ENCODE measurements at regions not wholly inside any gene's neighbourhood (a gene's known extent, or its start where the extent isn't known, plus 50 kb on each side); places are given as distances from the start of the nearest gene placed in this dataset.

- no peak for FAIRE-seq
- no peak for TF ChIP-seq TAF1 (IDR thresholded peaks at IDR 0.05; ENCODE audit: low read depth, low read length)
- no peak for TF ChIP-seq SPI1 (IDR thresholded peaks at IDR 0.05; ENCODE audit: low read depth, low read length)
- no peak for TF ChIP-seq PAX5 (IDR thresholded peaks at IDR 0.05; ENCODE audit: insufficient read depth, low read length, severe bottlenecking)
- TF ChIP-seq POLR2AphosphoS5 (IDR thresholded peaks at IDR 0.05; ENCODE audit: low read depth, low read length), result no peak
- TF ChIP-seq POLR2A (IDR thresholded peaks at IDR 0.05; ENCODE audit: low read depth, low read length), result no peak
- TF ChIP-seq POU2F2 (IDR thresholded peaks at IDR 0.05; ENCODE audit: low read depth, low read length), result no peak
These were observed 338.8 kb upstream of the SFSWAP start for GRCh38 chr12:131372171-131372475.

GRCh38 chr12:131372706-131373195 lies 338.1 kb upstream of the SFSWAP start:
- TF ChIP-seq PAX5 (IDR thresholded peaks at IDR 0.05; ENCODE audit: insufficient read depth, low read length, severe bottlenecking) (no peak), POU2F2 (IDR thresholded peaks at IDR 0.05; ENCODE audit: low read depth, low read length) (no peak), SPI1 (IDR thresholded peaks at IDR 0.05; ENCODE audit: low read depth, low read length) (no peak), POLR2A (IDR thresholded peaks at IDR 0.05; ENCODE audit: low read depth, low read length) (no peak), POLR2AphosphoS5 (IDR thresholded peaks at IDR 0.05; ENCODE audit: low read depth, low read length) (no peak), TAF1 (IDR thresholded peaks at IDR 0.05; ENCODE audit: low read depth, low read length) (no peak)
- FAIRE-seq, result no peak
- DNase-seq (ENCODE audit: insufficient read length, low spot score), result no peak

More at GRCh38 chr12:131372171-131372475, 338.8 kb upstream of the SFSWAP start:
- no peak for DNase-seq (ENCODE audit: insufficient read length, low spot score)

DNA sequence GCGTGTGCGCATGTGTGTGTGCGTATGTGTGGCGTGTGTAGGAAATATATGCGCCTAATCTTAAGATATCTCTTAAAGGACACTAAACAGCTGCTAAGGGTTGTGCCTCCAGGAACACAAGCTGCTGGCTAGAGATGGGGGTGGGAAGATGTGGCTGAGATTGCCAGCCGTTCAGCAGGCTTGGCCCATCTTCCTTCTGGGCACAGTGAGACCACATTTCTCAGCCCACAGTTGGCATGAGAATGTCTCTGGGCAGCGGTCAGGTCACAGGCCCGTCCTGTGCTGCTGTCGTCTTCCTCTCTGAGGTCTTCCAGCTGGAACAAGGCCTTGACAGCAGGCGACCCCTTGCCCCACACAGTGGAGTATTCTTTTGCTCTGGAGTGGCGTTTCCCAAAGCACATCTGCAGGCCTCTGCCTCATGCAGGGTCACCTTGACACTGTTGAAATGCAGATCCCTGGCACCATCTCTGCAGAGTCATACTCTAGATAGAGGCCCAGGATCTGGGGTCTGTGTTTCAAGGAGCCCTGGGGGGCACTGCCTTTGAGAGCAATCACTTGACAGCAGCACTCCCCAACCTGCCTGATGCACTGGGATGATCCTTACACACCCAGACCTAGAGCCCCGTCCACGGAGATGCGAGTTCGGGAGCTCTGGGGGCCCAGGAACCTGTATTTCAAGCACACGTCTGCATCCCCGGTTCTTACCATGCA lies 335.5 kb upstream of the SFSWAP start:
- FAIRE-seq (no peak), DNase-seq (ENCODE audit: insufficient read length, low spot score) (no peak)
- TF ChIP-seq TAF1 (IDR thresholded peaks at IDR 0.05; ENCODE audit: low read depth, low read length) (no peak), POU2F2 (IDR thresholded peaks at IDR 0.05; ENCODE audit: low read depth, low read length) (no peak), PAX5 (IDR thresholded peaks at IDR 0.05; ENCODE audit: insufficient read depth, low read length, severe bottlenecking) (no peak), POLR2A (IDR thresholded peaks at IDR 0.05; ENCODE audit: low read depth, low read length) (no peak), SPI1 (IDR thresholded peaks at IDR 0.05; ENCODE audit: low read depth, low read length) (no peak), POLR2AphosphoS5 (IDR thresholded peaks at IDR 0.05; ENCODE audit: low read depth, low read length) (no peak)

GRCh38 chr12:131375972-131376345 lies 334.9 kb upstream of the SFSWAP start:
- FAIRE-seq (no peak), DNase-seq (ENCODE audit: insufficient read length, low spot score) (no peak)
- TF ChIP-seq POLR2AphosphoS5 (IDR thresholded peaks at IDR 0.05; ENCODE audit: low read depth, low read length) (no peak), POU2F2 (IDR thresholded peaks at IDR 0.05; ENCODE audit: low read depth, low read length) (no peak), TAF1 (IDR thresholded peaks at IDR 0.05; ENCODE audit: low read depth, low read length) (no peak), PAX5 (IDR thresholded peaks at IDR 0.05; ENCODE audit: insufficient read depth, low read length, severe bottlenecking) (no peak), SPI1 (IDR thresholded peaks at IDR 0.05; ENCODE audit: low read depth, low read length) (no peak), POLR2A (IDR thresholded peaks at IDR 0.05; ENCODE audit: low read depth, low read length) (no peak)

DNA sequence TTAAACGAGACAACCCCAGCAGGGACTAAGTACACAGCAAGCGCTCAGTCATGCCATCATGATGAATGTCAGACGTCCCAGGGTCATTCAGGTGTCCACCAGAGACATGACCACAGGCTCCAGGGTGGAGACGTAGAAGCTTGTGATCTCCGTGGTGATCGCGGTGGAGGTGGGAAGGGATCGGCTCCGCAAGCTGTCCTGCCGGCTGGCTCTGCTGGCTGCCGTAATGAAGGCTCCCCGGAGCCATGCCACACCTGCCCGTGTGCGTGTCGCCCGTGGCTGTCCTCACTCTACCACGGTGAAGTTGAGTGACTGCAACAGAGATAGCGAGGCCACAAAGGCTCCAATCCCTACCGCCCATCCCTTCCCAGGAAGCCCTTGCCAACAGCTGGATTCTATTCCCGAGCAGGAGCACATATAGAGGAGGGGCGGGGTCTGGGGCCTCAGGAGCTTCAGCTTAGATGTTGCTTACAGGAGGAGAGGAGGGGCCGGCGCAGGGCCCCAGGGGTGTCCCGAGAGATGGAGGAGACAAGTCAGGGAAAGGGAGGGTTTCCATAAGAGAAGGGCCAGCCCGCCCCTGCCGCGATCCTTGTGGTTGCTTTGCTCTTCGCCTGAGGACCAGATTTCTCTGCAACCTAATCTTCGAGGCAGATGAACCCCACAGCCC lies 332.6 kb upstream of the SFSWAP start:
- no peak for TF ChIP-seq SPI1 (IDR thresholded peaks at IDR 0.05; ENCODE audit: low read depth, low read length)
- TF ChIP-seq POLR2AphosphoS5 (IDR thresholded peaks at IDR 0.05; ENCODE audit: low read depth, low read length), result no peak
- TF ChIP-seq POU2F2 (IDR thresholded peaks at IDR 0.05; ENCODE audit: low read depth, low read length), result no peak
- no peak for TF ChIP-seq TAF1 (IDR thresholded peaks at IDR 0.05; ENCODE audit: low read depth, low read length)
- TF ChIP-seq POLR2A (IDR thresholded peaks at IDR 0.05; ENCODE audit: low read depth, low read length), result no peak
- no peak for TF ChIP-seq PAX5 (IDR thresholded peaks at IDR 0.05; ENCODE audit: insufficient read depth, low read length, severe bottlenecking)
- no peak for DNase-seq (ENCODE audit: insufficient read length, low spot score)
- FAIRE-seq, result no peak

DNA sequence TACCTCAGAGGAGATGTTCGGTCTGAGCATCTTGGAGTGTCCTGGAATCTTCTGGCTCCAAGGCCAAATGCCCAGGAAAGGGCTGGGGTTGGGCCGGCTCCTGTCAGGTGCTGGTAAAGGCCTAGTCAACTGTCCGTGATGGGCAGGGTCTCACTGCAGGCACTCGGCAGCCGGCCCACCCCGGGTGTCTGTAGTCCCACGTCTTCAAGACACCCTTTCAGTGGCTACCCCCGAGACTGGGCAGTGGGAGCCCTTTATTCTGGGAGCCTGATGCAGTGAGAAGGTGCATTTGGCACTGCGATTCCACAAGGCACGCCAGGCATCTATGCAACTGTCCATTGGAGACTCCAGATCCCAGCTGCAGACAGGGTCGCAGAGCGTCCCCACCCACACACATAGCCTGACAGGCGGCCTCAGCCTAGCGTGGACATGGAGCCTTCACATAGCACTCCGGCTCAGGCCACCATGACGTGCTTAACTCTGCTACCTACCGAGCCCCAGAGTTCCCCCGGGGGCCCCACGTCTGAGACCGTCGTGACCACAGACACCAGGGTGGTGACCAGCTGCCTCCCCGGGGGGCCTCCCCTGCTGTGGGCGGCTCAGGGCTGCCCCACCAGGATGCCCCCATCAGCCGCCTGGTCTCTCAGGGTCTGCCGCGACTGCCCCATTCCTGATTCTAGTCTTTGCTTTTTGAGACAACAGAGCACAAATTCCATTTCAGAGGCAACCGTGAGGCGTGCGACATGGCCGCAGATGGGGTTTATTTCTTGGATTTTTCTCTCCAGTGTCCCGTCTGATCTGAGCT lies 331.8 kb upstream of the SFSWAP start:
- FAIRE-seq (no peak), DNase-seq (ENCODE audit: insufficient read length, low spot score) (no peak)
- TF ChIP-seq POU2F2 (IDR thresholded peaks at IDR 0.05; ENCODE audit: low read depth, low read length) (no peak), SPI1 (IDR thresholded peaks at IDR 0.05; ENCODE audit: low read depth, low read length) (no peak), POLR2A (IDR thresholded peaks at IDR 0.05; ENCODE audit: low read depth, low read length) (no peak), PAX5 (IDR thresholded peaks at IDR 0.05; ENCODE audit: insufficient read depth, low read length, severe bottlenecking) (no peak), POLR2AphosphoS5 (IDR thresholded peaks at IDR 0.05; ENCODE audit: low read depth, low read length) (no peak), TAF1 (IDR thresholded peaks at IDR 0.05; ENCODE audit: low read depth, low read length) (no peak)

- TF ChIP-seq PAX5 (IDR thresholded peaks at IDR 0.05; ENCODE audit: insufficient read depth, low read length, severe bottlenecking), result no peak
- no peak for TF ChIP-seq TAF1 (IDR thresholded peaks at IDR 0.05; ENCODE audit: low read depth, low read length)
- no peak for TF ChIP-seq SPI1 (IDR thresholded peaks at IDR 0.05; ENCODE audit: low read depth, low read length)
- TF ChIP-seq POU2F2 (IDR thresholded peaks at IDR 0.05; ENCODE audit: low read depth, low read length), result no peak
- no peak for TF ChIP-seq POLR2AphosphoS5 (IDR thresholded peaks at IDR 0.05; ENCODE audit: low read depth, low read length)
- TF ChIP-seq POLR2A (IDR thresholded peaks at IDR 0.05; ENCODE audit: low read depth, low read length), result no peak
- DNase-seq (ENCODE audit: insufficient read length, low spot score) (no peak), FAIRE-seq (no peak)
These were observed 331.2 kb upstream of the SFSWAP start for GRCh38 chr12:131379738-131380137.

DNA sequence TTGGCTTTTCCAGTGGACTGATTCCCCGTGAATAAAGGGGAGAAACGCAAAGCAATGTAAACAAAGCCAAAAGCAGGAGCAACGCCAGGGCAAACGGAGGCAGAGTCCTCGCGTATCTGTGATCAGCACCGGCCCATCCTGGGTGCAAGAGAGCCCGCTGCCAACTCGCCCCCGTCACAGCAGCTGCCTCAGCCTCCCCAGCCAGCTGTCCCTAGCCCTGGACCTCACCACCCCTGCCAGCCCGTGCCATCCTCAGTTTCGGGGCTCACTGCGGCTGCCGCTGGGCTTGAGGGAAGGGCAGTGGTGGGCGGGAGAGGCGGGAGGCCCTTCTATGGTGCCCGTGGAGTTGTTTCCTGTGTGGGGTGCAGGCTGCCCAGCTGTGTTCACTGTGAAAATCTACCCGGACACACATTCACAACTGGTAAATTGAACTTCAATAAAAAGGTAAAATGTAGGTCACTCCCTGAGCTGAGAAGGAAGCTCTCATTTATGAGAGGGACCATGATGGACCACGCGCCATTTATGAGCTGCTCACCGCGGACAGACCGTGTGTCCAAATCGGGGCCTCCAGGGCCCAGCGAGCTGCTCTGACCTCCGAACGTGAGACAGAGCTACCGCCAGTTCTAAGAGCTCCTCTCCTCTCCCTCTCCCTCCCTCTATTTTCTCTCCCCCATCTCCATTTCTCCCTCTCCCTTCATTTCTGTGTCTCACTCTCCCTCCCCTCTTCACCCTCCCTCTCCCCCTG lies 330.5 kb upstream of the SFSWAP start:
- FAIRE-seq, result no peak
- DNase-seq (ENCODE audit: insufficient read length, low spot score), result no peak
- TF ChIP-seq PAX5 (IDR thresholded peaks at IDR 0.05; ENCODE audit: insufficient read depth, low read length, severe bottlenecking) (no peak), POLR2A (IDR thresholded peaks at IDR 0.05; ENCODE audit: low read depth, low read length) (no peak), POLR2AphosphoS5 (IDR thresholded peaks at IDR 0.05; ENCODE audit: low read depth, low read length) (no peak), POU2F2 (IDR thresholded peaks at IDR 0.05; ENCODE audit: low read depth, low read length) (no peak), TAF1 (IDR thresholded peaks at IDR 0.05; ENCODE audit: low read depth, low read length) (no peak), SPI1 (IDR thresholded peaks at IDR 0.05; ENCODE audit: low read depth, low read length) (no peak)

Measured in GM12891 (cell line).